ENCODE measurements at regions not wholly inside any gene's neighbourhood (a gene's known extent, or its start where the extent isn't known, plus 50 kb on each side); places are given as distances from the start of the nearest gene placed in this dataset.

GRCh38 chr2:138985881-138986280, 205.7 kb upstream of the NXPH2 start:
- TF ChIP-seq CTCF (IDR thresholded peaks at IDR 0.05) (no peak), POLR2A (IDR thresholded peaks at IDR 0.05) (no peak)
